ENCODE measurements at regions not wholly inside any gene's neighbourhood (a gene's known extent, or its start where the extent isn't known, plus 50 kb on each side); places are given as distances from the start of the nearest gene placed in this dataset.

DNA sequence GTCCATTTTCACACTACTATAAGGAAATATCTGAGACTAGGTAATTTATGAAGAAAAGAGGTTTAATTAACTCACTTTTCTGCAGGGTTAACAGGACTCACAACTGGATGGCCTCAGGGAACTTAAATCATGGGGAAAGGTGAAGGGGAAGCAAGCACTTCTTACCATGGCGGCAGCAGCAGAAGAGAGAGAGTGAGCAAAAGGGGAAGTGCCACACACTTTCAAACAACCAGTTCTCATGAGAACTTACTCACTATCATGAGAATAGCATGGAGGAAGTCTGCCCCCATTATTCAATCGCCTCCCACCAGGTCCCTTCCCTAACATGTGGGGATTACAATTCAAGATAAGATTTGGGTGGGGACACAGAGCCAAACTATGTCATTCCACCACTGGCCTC is 55.1 kb upstream of the NETO1 start:
- DNase-seq, result no peak
